NCI-H774 (cell line): ENCODE measurements at regions not wholly inside any gene's neighbourhood (a gene's known extent, or its start where the extent isn't known, plus 50 kb on each side); places are given as distances from the start of the nearest gene placed in this dataset.
"Not testable (repeated sequence)": the region's sequence is repeated elsewhere in the genome, so short reads cannot be mapped to it uniquely, and the experiment has no call there.

Experiments
- DNase-seq: peaks from one replicate; lab custom pipeline; 2025; lab: John Stamatoyannopoulos, UW

DNA sequence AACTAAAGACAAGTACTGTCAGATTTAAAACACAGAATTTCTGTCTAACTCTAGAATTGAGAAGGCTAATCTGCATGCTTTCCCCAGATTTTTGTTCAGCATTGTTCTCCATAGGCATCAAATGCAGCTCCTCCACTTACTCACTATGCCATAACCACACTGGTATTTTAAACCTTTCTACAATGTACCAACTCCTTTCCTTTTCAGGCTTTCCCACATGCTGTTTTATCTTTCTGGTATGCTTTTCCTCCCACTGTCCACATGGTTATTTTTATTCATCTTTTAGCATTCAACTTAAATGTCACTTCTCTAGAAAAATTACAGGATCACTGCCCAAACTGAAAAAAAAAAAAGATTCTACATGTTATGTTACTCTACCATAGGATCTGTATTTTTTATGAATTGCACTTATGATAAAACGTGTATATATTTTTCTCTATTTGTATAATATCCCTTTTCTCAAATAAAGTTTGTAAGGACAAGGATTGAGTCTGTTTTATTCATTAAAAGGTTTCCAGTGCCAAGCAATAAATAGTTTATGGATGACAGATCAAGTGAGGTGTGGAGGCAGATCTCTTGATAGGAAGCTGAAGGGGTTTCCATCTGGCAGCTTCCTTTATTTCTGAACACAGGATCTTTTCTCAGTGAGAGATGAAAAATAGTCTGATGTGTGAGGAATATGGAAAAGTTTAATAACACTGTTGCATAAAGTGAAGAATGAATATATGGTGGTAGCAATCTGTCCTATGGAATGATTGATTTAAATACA is 1064.5 kb downstream of the ZPLD1 start:
- no peak for DNase-seq

DNA sequence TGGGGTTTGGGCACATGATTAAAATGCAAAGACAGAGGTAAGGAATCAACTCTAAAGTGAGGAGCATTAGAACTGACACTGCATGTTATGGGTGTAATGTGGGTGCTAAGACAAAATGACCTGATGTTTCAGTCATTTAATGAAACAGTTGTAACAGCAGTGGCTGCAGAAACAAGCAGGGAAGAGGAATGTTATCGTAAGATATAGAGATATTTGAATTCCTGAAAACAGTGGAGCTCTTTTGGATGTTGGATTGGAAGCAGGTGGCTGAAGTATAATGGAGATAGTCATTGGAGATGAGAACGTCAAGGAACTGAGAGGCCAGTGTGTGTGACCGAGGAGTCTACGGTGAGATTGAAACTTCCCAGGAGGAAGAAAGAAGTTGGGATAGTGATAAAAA is 1065.2 kb downstream of the ZPLD1 start:
- no peak for DNase-seq

DNA sequence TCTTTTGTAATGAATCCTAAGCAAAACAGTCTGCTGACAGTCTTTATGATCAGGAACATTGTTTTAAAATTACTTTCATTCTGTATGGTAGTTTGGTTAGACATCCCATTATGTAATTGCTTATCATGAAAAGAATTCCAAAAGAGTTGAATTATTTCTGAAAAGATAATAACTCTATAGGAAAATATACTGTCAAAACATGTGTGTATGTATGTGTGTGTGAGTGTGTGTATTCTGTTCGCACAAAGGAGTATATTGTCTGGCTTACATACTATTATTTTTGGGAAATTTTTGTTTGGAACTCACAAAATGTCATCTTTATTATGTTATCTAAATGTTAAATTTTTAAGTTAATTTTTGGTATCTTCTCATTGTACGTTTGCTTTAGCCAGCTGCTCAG is 1075.9 kb downstream of the ZPLD1 start:
- no peak for DNase-seq

DNA sequence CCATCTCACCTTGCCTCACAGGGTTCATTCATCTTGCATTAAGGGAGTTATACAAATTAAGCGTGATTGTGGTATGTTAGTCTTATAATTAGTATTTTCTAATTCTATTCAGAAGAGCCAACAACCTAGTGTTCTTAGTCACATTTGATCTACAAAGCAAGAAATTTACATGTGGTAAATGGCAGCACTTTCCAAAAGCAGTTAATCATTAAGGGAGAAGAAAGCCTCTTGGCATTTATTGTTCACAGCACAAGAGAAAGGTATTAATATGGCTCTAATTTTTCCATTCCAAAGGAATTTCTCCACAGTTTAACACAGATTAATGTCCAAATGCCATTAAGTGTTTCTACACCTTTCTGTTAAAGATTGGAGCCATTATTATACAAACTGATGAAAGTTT is 1077.1 kb downstream of the ZPLD1 start:
- no peak for DNase-seq

DNA sequence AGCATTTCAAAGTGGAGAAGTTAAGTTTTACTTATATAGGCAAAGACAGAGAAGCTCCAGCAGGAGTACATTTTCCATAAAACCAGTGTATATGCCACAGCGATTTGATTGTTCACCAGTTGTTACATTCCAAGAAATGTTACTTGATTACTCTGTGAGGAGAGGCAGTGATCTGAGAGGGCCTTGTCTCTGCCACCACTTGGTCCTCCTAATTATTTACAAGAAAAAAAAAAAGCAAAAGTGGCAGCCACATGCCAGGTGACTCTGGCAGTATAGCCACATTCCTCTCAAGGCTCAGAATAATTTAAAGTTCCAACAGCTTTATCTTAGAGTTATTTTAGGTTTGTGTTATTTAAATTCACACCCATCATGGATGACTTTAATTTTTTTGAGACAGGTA is 1077.8 kb downstream of the ZPLD1 start:
- no peak for DNase-seq

DNA sequence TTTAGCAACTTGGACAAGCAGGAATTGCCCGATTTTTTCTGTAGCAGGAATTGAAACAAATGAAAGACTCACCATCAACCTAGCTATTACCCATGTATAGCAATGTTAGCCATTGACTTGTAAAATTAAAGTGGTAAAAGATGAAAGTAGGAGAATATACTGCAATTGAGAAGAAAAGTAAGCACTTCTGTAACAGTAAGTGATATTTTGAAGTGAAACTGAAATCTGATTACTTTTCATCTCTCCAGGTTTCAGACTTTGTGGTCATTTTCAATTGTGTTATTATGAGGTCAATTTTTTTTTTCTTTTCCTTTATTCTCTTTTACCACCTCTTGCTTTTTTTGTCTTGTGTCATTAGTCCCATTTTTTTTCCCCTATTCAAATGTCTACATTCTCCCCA is 1078.2 kb downstream of the ZPLD1 start:
- no peak for DNase-seq

DNA sequence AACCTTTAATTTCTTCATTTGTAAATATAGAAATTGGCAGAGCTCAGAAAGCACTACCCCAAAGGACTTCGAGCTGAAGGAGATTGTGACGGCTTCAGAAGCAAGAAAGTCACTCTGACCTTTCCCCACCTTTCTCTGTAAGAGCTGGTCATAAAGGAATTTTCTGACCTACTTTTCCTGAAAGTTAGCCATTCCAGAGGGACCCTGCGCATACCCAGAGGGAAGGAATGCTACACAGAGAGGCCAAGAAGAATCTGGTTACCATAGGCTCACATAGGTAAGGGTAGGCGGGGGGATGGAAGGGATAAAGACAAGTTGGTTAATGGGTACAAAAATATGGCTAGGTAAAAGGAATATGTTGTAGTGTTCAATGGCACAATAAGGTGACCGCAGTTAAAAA is 1080.3 kb downstream of the ZPLD1 start:
- no peak for DNase-seq

DNA sequence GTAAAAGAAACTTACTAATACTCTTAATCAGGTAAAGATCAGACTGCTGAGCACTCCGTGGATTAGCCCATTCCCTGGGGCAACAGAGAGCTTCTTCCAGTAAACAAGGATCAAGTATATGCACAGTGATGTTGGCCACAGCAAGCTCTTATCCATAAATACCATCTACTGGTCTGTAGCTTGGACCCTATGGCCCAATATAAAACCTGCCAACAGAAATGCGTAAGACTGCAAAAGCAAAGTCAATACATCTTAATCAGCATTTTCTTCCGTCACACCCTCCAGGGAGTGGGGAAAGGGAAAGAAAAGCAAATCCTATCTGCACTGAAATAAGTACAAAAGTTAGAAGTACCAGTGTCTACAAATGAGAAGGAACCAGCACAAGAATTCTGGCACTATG is 1082.1 kb downstream of the ZPLD1 start:
- DNase-seq, result no peak

DNA sequence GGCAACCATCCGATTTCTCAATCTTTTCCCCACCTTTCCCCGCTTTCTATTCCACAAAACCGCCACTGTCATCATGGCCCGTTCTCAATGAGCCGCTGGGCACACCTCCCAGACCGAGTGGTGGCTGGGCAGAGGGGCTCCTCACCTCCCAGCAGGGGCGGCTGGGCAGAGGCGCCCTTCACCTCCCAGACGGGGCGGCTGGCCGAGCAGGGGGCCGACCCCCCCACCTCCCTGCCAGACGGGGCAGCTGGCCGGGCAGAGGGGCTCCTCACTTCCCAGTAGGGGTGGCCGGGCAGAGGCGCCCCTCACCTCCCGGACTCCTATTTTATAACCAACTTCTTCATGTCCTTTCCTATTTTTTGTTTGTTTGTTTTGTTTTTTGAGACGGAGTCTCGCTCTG is 1096.5 kb downstream of the ZPLD1 start:
- DNase-seq, result not testable (repeated sequence)

DNA sequence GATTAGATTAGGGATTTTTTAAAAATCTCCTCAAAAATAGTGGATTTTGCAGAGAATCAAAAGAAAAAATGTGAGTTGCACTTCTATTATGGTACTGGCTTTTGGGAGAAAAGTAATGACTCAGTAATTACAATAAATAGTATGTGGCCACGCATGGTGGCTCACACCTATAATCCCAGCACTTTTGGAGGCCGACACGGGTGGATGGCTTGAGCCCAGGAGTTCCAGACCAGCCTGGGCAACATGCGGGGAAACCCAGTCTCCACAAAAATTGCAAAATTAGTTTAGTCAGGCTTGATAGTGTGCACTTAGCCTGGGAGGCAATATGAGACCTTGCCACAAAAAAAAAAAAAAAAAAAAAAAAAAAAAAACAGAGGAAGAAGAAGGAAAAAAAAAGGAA is 1098.2 kb downstream of the ZPLD1 start:
- no peak for DNase-seq

DNA sequence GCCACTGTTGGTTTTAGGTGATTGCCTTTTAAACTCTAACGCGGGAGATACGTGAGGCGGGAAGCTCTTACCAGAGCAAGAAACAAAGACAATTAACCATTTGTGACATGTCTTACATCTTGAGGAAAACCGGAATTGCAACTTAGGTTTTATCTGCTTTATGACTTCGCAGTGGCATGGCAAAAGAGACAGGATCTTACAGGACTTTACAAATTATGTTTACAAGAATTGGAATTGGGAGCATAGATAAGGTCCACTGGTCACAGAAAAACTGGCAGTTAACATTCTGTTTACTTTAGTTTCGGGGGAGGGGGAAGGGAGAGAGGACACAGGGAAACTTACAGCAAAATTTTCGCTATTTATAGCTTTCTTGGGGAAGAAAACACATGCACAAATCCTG is 1119.6 kb downstream of the ZPLD1 start:
- DNase-seq, result no peak

DNA sequence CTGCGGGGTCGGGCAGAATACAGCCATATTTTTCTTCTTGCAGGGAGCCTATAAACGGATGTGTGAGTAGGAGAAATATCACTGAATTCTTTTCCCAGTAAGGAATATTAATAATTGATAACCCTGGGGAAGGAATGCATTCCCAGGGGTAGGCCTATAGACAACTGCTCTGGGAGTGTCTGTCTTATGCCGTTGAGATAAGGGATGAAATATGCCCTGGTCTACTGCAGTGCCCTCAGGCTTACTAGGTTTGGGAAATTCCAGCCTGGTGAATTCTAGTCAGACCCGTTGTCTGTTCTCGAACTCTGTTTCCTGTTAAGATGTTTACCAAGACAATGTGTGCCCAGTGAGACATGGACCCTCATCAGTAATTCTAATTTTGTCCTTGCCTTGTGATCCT is 1129.3 kb downstream of the ZPLD1 start:
- not testable (repeated sequence) for DNase-seq

DNA sequence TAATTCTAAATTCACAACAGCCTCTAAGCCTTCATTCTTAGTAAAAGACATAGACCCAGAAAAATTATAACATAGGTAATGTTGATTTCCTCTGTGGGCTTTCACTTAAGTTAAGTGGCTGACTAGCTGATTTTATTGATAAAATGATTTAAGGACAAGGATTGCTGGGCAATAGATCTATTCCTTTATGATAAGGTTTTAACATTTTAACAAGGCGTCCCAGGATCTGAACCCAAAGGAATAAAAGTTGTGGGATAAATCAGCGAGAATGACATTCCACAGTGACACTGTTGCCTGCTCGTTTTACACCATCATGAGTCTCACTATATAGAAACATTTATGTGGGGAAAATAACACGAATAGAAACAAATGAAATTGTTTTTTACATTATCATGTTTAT is 1151.0 kb downstream of the ZPLD1 start:
- DNase-seq, result no peak

DNA sequence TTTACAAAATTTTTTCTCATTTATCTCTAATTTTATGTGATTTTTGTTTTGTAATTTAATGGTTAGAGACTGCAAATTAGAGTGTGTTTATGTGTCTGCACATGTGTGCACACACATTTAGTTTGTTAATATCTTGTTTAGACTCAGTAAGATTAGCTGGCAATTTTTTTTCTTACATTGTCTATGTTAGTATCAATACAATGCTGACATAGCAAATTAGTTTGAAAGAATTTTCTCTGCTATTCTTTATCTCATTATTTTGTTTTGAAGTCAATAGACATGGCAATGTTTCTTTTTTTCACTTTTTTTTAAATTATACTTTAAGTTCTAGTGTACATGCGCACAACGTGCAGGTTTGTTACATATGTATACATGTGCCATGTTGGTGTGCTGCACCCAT is 1155.0 kb downstream of the ZPLD1 start:
- no peak for DNase-seq

DNA sequence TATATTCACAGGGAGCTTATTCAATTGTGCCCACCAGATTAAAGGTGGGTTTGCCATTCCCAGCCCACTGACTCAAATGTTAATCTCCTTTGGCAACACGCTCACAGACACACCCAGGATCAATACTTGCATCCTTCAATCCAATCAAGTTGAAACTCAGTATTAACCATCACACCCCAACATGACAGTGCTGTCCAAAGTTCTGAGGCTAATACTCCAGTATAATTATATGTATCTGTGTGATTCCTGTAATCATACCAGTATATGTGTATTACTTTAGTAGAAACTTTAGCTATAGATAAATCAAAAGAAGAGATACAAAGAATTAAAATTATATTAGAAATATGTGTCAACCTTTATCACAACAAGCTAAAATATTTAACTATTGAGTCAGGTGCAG is 1166.0 kb downstream of the ZPLD1 start:
- no peak for DNase-seq

DNA sequence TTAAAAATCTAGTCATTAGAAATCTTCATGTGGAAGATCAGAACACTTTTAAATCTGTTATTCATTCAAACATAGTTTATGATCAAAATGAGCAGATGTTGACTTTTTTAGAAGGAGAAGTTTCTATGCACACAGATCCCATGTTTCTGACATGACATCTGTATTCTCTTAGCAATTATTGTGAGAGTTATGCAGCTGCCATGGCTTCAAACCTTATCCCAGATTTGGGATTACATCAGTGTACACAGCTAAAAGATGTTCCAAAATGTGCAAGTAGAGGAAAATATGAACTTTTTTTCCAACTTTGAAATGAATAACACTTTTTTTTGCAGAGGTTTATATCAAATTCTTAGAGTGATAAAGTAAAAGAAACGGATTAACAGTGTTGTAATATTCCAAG is 1166.9 kb downstream of the ZPLD1 start:
- DNase-seq, result no peak

DNA sequence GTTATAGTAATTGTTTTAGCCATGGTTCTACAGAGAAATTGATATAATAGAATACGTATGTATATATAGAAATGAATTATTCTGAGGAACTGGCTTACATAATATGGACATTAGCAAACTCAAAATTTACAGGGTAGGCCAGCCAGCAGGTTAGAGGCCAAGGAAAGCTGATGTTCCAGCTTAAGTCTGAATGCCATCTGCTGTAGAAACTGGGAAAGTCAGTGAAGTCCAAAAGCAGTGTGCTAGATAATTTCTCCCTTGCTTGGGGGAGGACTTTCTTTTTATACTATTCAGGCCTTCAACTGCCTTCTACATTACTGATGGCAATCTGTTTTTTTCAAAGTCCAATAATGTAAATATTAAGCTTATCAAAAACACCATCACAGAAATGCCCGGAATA is 1174.7 kb downstream of the ZPLD1 start:
- DNase-seq, result no peak

DNA sequence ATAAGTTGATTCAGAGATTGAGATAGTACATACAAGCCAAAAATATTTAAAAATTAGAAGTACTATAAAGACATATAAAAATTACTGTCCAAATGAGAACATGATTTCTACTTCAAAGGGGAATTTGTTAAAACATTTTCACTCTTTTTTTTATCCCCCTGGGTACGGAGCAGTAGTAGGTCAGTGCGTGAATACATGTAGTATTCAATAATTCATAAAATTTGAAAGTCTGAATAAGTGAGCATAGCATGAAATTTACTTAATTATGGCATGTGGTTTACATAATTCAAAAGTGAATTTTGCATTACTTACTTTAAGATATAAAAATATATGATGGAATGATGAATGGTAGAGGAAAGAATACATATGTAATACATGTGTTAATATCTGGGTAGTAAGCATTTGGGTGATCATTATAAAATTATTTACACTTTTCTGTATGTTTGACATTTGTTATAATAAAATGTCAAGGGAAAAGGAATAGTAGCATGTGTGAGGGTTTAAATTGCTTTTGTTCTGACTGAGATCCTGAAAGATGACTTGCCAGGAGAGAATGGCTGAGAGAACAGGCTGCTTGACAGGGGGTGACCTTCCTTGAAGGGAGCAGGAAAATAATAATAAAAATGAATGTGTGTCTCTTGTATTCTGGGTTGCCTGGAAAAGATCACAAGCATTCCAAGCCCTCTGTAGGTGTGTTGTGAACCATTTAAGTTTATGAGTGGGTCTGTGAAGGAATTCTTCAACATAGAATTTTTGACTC is 1178.8 kb downstream of the ZPLD1 start:
- no peak for DNase-seq

DNA sequence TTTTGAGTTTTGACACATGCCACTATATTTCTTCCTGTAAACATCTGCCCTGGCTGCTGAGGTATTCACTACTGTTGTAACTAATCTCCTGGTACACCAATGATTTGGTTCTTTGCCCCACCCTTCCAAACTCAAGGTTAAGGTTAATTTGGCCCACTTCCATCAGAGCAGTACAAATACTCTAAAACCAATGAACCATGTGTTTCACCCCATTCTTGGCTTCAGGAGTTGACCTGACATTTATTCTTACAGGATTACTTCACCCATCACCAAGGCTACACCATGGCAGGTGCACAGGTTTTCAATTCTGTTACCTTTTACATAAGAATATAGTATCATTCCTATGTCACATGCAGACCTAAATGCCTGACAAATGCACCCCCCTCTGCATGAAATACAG is 1179.9 kb downstream of the ZPLD1 start:
- no peak for DNase-seq

DNA sequence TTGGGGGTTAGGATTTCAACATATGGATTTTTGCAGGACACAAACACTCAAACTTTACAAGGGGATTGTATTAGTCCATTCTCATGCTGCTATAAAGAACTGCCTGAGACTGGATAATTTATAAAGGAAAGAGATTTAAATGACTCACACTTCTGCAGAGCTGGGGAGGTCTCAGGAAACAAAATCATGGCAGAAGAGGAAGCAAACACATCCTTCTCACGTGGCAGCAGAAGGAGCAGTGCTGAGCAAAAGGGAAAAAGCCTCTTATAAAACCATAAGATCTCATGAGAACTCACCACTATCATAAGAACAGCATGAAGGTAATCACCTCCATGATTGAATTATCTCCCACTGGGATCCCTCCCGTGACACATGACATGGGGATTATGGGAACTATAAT is 1183.1 kb downstream of the ZPLD1 start:
- no peak for DNase-seq

DNA sequence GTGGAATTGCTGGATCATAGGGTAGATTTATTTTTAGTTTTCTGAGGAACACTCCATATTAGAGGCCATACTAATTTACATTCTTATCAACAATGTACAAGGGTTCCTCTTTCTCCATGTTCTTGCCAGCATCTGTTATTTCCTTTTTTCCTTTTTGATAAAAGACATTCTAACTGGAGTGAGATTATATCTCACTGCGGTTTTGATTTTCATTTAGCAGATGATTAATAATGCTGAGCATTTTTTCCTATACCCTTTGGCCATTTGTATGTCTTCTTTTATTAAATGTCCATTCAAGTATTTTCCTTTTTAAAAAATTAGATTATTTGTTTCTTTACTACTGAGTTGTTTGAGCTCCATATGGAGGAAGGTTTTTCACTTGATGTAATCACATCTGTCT is 1189.5 kb downstream of the ZPLD1 start:
- no peak for DNase-seq

DNA sequence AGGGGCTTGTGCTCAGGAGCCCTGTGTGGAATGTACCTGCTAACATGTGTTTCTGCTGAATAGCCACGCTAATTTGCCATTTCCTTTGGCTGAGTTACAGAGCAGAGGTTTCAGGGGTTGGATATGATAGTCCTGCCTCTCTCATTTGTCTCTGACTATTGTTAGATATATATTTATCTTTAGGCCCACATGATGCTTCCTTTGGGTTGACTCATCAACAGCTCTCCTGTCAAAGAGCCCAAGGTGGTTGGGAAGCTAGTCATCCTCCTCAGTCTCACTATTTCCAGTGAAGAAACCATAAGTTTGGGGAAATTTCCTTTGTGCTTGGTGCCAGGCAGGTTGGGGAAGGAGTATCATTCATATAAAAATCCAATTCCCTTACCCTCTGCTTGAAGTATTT is 1194.6 kb downstream of the ZPLD1 start:
- no peak for DNase-seq

DNA sequence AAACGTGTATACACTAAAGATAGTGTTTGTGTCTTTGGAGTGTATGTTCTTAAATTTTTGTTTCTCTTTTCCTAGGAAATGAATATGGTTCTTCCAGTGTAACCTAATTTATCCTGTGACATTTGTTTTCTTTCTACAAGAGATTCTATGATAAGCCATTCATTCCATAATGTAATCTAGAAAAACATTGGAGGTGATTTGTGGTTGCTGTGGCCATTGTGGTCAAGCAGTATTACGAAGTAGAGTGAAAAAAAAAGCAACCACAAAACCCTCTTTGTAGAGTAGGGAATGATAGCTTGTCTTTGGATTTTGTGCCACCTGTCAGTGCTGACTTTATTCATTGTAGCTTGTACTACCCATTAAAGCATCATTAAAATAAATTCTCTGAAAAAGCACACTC is 1209.6 kb downstream of the ZPLD1 start:
- DNase-seq, result no peak

DNA sequence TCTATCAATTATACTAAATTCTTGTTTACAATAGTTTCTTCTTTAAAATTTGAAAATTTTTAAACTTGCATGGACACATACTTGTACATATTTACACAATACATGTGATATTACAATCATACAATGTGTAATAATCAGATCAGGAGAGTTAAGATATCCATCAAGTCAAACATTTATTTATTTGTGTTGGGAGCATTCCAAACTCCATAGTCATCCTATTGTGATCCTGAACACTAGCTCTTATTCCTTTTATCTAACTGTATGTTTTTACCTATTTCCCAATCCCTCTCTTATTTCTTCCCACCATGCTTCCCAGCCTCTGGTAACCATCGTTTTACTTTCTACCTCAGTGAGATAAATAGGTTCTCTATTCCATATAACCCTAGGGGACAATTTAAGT is 1219.2 kb downstream of the ZPLD1 start:
- DNase-seq, result no peak
